H9 (cell line): ENCODE measurements at regions not wholly inside any gene's neighbourhood (a gene's known extent, or its start where the extent isn't known, plus 50 kb on each side); places are given as distances from the start of the nearest gene placed in this dataset.

Experiments
- DNase-seq: peaks from one replicate; pipeline ENCODE4 v3.0.0-alpha.2; 2017
- H2AFZ ChIP-seq: one replicate; pipeline ENCODE4 v1.6.1; 2013; ENCODE audit warnings: mild to moderate bottlenecking, low read length, control low read depth, moderate library complexity
- H2AK5ac ChIP-seq: 2 replicates; pipeline ENCODE4 v1.6.1; 2013; ENCODE audit warnings: low read length, control low read depth, mixed read lengths; ENCODE audit not compliant: insufficient read length
- H2BK120ac ChIP-seq: one replicate; pipeline ENCODE4 v1.6.1; 2013; ENCODE audit warnings: low read depth, mild to moderate bottlenecking, low read length, control low read depth, inconsistent platforms; ENCODE audit not compliant: poor library complexity, severe bottlenecking
- H2BK12ac ChIP-seq: 2 replicates; pipeline ENCODE4 v1.6.1; 2013; ENCODE audit warnings: low read length, control low read depth, mixed read lengths, low read depth; ENCODE audit not compliant: insufficient read length
- H2BK15ac ChIP-seq: 2 replicates; pipeline ENCODE4 v1.6.1; 2013; ENCODE audit warnings: low read depth, low read length, control low read depth
- H2BK20ac ChIP-seq: one replicate; pipeline ENCODE4 v1.6.1; 2013; ENCODE audit warnings: low read depth, mild to moderate bottlenecking, low read length, control low read depth, inconsistent platforms; ENCODE audit not compliant: poor library complexity, severe bottlenecking
- H2BK5ac ChIP-seq: 2 replicates; pipeline ENCODE4 v1.6.1; 2013; ENCODE audit warnings: low read length, control low read depth, mixed read lengths; ENCODE audit not compliant: insufficient read length
- H3K14ac ChIP-seq: 2 replicates; pipeline ENCODE4 v1.6.1; 2013; ENCODE audit warnings: low read length, control low read depth; ENCODE audit not compliant: insufficient read depth
- H3K18ac ChIP-seq: 2 replicates; pipeline ENCODE4 v1.6.1; 2013; ENCODE audit warnings: low read depth, mild to moderate bottlenecking, mixed read lengths, low read length, control low read depth; ENCODE audit not compliant: insufficient read length
- H3K23ac ChIP-seq: 2 replicates; pipeline ENCODE4 v1.6.1; 2013; ENCODE audit warnings: low read length, control low read depth, mixed read lengths, low read depth; ENCODE audit not compliant: insufficient read length
- H3K23me2 ChIP-seq: 2 replicates; pipeline ENCODE4 v1.6.1; 2013; ENCODE audit warnings: low read depth, mild to moderate bottlenecking, mixed read lengths, low read length, control low read depth; ENCODE audit not compliant: insufficient read length, poor library complexity, severe bottlenecking
- H3K27ac ChIP-seq: 2 replicates; pipeline ENCODE4 v1.5.1; 2013; ENCODE audit warnings: low read length, control low read depth, mixed read lengths, low read depth; ENCODE audit not compliant: insufficient read length
- H3K27me3 ChIP-seq: 2 replicates; pipeline ENCODE4 v1.6.1; 2013; ENCODE audit warnings: low read length, control low read depth, inconsistent platforms; ENCODE audit not compliant: insufficient read depth
- H3K4ac ChIP-seq: 2 replicates; pipeline ENCODE4 v1.6.1; 2013; ENCODE audit warnings: low read depth, mild to moderate bottlenecking, control low read depth, inconsistent platforms, low read length, moderate library complexity
- H3K4me1 ChIP-seq: 2 replicates; pipeline ENCODE4 v1.6.1; 2013; ENCODE audit warnings: low read length, control low read depth, inconsistent platforms; ENCODE audit not compliant: insufficient read depth
- H3K4me2 ChIP-seq: 2 replicates; pipeline ENCODE4 v1.6.1; 2013; ENCODE audit warnings: low read length, control low read depth, mixed read lengths; ENCODE audit not compliant: insufficient read length, insufficient read depth
- H3K56ac ChIP-seq: 2 replicates; pipeline ENCODE4 v1.6.1; 2013; ENCODE audit warnings: low read depth, mild to moderate bottlenecking, mixed read lengths, low read length, control low read depth; ENCODE audit not compliant: insufficient read length
- H3K79me1 ChIP-seq: 2 replicates; pipeline ENCODE4 v1.6.1; 2013; ENCODE audit warnings: low read depth, mild to moderate bottlenecking, moderate library complexity, low read length, control low read depth, inconsistent platforms; ENCODE audit not compliant: insufficient read depth, poor library complexity, severe bottlenecking
- H3K79me2 ChIP-seq: 2 replicates; pipeline ENCODE4 v1.6.1; 2013; ENCODE audit warnings: low read length, control low read depth, inconsistent platforms; ENCODE audit not compliant: insufficient read depth
- H3K9ac ChIP-seq: 2 replicates; pipeline ENCODE4 v1.6.1; 2013; ENCODE audit warnings: low read length, control low read depth, mixed read lengths; ENCODE audit not compliant: insufficient read length; ENCODE audit errors: extremely low read depth
- H3K9me3 ChIP-seq: one replicate; pipeline ENCODE4 v1.6.1; 2013; ENCODE audit warnings: low read depth, low read length, inconsistent platforms; ENCODE audit not compliant: control insufficient read depth
- H3T11ph ChIP-seq: one replicate; pipeline ENCODE4 v1.6.1; 2013; ENCODE audit warnings: mild to moderate bottlenecking, low read length, control low read depth, inconsistent platforms
- H4K20me1 ChIP-seq: one replicate; pipeline ENCODE4 v1.6.1; 2013; ENCODE audit not compliant: control insufficient read depth, insufficient read length, insufficient read depth
- H4K5ac ChIP-seq: 2 replicates; pipeline ENCODE4 v1.6.1; 2013; ENCODE audit warnings: low read depth, mild to moderate bottlenecking, mixed read lengths, low read length, control low read depth; ENCODE audit not compliant: insufficient read length
- H4K8ac ChIP-seq: replicated peaks from 2 replicates; pipeline ENCODE4 v1.6.1; 2013; ENCODE audit warnings: low read length, control low read depth, mixed read lengths, low read depth; ENCODE audit not compliant: insufficient read length
- H4K91ac ChIP-seq: 2 replicates; pipeline ENCODE4 v1.6.1; 2013; ENCODE audit warnings: low read depth, mild to moderate bottlenecking, moderate library complexity, mixed read lengths, low read length, control low read depth; ENCODE audit not compliant: insufficient read length
- H3K27ac Mint-ChIP-seq, 3 experiments: 2 replicates in 2 of 3; 3 replicates in 1 of 3; pipeline ENCODE4 v1.8.0; 2020 to 2021; ENCODE audit warnings: mixed read lengths in 3 of 3, mild to moderate bottlenecking in 1 of 3, moderate library complexity in 1 of 3
- H3K27me3 Mint-ChIP-seq: 2 replicates; pipeline ENCODE4 v1.8.0; 2021; ENCODE audit warnings: low read depth, mild to moderate bottlenecking, moderate library complexity, mixed read lengths
- H3K36me3 Mint-ChIP-seq, 3 experiments: 2 replicates in 2 of 3; 3 replicates in 1 of 3; pipeline ENCODE4 v1.8.0; 2020 to 2021; ENCODE audit warnings: low read depth in 3 of 3, mixed read lengths in 3 of 3; ENCODE audit not compliant: insufficient read depth in 1 of 3
- H3K4me1 Mint-ChIP-seq, 2 experiments: 2 replicates each; pipeline ENCODE4 v1.8.0; 2020; ENCODE audit warnings: mixed read lengths in 2 of 2
- H3K4me3 Mint-ChIP-seq, 2 experiments: 2 replicates in 1 of 2; 3 replicates in 1 of 2; pipeline ENCODE4 v1.8.0; 2020 to 2021; ENCODE audit warnings: mild to moderate bottlenecking in 2 of 2, mixed read lengths in 2 of 2, moderate library complexity in 1 of 2
- H3K9me3 Mint-ChIP-seq, 2 experiments: 2 replicates in 1 of 2; 3 replicates in 1 of 2; pipeline ENCODE4 v1.8.0; 2020; ENCODE audit warnings: mild to moderate bottlenecking in 2 of 2, mixed read lengths in 2 of 2, moderate library complexity in 1 of 2
- TF ChIP-seq, protein P1 (sequence below): fragments of 200-600 bp; sonication (generic); conservative IDR thresholded peaks from 3 replicates; pipeline ENCODE4 v1.8.0; 2021; ENCODE audit warnings: antibody characterized with exemption, mild to moderate bottlenecking

- H3K23me2 ChIP-seq, result no peaks in the 10 kb centered on the region
- no peak overlapping the region for H3T11ph ChIP-seq
- no peak overlapping the region for H3K23ac ChIP-seq
- H2BK12ac ChIP-seq, result no peak overlapping the region
- no peaks in the 10 kb centered on the region for H3K27me3 ChIP-seq
- H3K9me3 ChIP-seq, result peaks cover 11% of the 10 kb centered on the region
- no peak overlapping the region for H4K91ac ChIP-seq
- no peak overlapping the region for H2BK20ac ChIP-seq
- no peak overlapping the region for H3K27ac Mint-ChIP-seq
- DNase-seq, result no peak
- H3K79me2 ChIP-seq, result no peaks in the 10 kb centered on the region
- H2AK5ac ChIP-seq, result no peak overlapping the region
- H3K4me1 ChIP-seq, result no peaks in the 10 kb centered on the region
- no peaks in the 10 kb centered on the region for H3K27me3 Mint-ChIP-seq
- H3K36me3 Mint-ChIP-seq, result peaks cover 0 to 4% (median 2%) of the 10 kb centered on the region in 3 experiments; a peak in 4 of 7 replicates
- no peak overlapping the region for H2BK15ac ChIP-seq
- H3K4me1 Mint-ChIP-seq, result peaks cover 6 to 8% of the 10 kb centered on the region in 2 experiments; a peak in 3 of 4 replicates
- no peaks in the 10 kb centered on the region for H3K79me1 ChIP-seq
- no peak overlapping the region for H3K4me3 Mint-ChIP-seq
- no peak overlapping the region for H3K56ac ChIP-seq
- no peak overlapping the region for H3K4ac ChIP-seq
- H2BK120ac ChIP-seq, result no peak overlapping the region
- TF ChIP-seq, protein P1, sequence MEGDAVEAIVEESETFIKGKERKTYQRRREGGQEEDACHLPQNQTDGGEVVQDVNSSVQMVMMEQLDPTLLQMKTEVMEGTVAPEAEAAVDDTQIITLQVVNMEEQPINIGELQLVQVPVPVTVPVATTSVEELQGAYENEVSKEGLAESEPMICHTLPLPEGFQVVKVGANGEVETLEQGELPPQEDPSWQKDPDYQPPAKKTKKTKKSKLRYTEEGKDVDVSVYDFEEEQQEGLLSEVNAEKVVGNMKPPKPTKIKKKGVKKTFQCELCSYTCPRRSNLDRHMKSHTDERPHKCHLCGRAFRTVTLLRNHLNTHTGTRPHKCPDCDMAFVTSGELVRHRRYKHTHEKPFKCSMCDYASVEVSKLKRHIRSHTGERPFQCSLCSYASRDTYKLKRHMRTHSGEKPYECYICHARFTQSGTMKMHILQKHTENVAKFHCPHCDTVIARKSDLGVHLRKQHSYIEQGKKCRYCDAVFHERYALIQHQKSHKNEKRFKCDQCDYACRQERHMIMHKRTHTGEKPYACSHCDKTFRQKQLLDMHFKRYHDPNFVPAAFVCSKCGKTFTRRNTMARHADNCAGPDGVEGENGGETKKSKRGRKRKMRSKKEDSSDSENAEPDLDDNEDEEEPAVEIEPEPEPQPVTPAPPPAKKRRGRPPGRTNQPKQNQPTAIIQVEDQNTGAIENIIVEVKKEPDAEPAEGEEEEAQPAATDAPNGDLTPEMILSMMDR, result no peak
- H3K14ac ChIP-seq, result no peak overlapping the region
- H3K18ac ChIP-seq, result no peak overlapping the region
- no peak overlapping the region for H4K8ac ChIP-seq
- H2AFZ ChIP-seq, result no peak overlapping the region
- peaks cover 56 to 58% of the 10 kb centered on the region in 2 experiments for H3K9me3 Mint-ChIP-seq
- H3K4me2 ChIP-seq, result no peak overlapping the region
- H2BK5ac ChIP-seq, result no peak overlapping the region
- no peak overlapping the region for H4K5ac ChIP-seq
- no peak overlapping the region for H3K27ac ChIP-seq
- H3K9ac ChIP-seq, result no peak overlapping the region
- H4K20me1 ChIP-seq, result no peaks in the 10 kb centered on the region
These were observed 382.9 kb upstream of the MAGEB18 start for GRCh38 chrX:25755194-25755593.
